H1 (cell line): ENCODE measurements at regions not wholly inside any gene's neighbourhood (a gene's known extent, or its start where the extent isn't known, plus 50 kb on each side); places are given as distances from the start of the nearest gene placed in this dataset.

ENCODE experiments used
- BRCA1 ChIP-seq: IDR thresholded peaks from 2 replicates; pipeline ENCODE4 v1.6.1; 2012; ENCODE audit warnings: low read depth, low read length, improper control_type of control experiment
- RAD21 ChIP-seq, 2 experiments: IDR thresholded peaks in 1 of 2; conservative IDR thresholded peaks in 1 of 2; 2 replicates each; pipeline ENCODE4 v1.6.1; 2011; ENCODE audit warnings: low read depth in 2 of 2, low read length in 2 of 2, improper control_type of control experiment in 1 of 2, inconsistent platforms in 1 of 2, mild to moderate bottlenecking in 1 of 2, moderate library complexity in 1 of 2
- SIX5 ChIP-seq: IDR thresholded peaks from 2 replicates; pipeline ENCODE4 v1.6.1; 2011; ENCODE audit warnings: mild to moderate bottlenecking, low read depth, low read length
- TF ChIP-seq, protein P1 (sequence below): IDR thresholded peaks from 2 replicates; pipeline ENCODE4 v1.6.1; 2011; ENCODE audit warnings: low read depth, mild to moderate bottlenecking, low read length; ENCODE audit not compliant: insufficient read depth
- TF ChIP-seq, protein P2 (sequence below), 3 experiments: IDR thresholded peaks; 1 replicate in 2 of 3; 2 replicates in 1 of 3; pipeline versions ENCODE4 v1.5.1 to v1.6.1; 2011; ENCODE audit warnings: low read length in 3 of 3, mild to moderate bottlenecking in 3 of 3, inconsistent platforms in 2 of 3, low read depth in 1 of 3, moderate library complexity in 1 of 3; ENCODE audit not compliant: insufficient read depth in 1 of 3; ENCODE audit errors: control extremely low read depth in 1 of 3

DNA sequence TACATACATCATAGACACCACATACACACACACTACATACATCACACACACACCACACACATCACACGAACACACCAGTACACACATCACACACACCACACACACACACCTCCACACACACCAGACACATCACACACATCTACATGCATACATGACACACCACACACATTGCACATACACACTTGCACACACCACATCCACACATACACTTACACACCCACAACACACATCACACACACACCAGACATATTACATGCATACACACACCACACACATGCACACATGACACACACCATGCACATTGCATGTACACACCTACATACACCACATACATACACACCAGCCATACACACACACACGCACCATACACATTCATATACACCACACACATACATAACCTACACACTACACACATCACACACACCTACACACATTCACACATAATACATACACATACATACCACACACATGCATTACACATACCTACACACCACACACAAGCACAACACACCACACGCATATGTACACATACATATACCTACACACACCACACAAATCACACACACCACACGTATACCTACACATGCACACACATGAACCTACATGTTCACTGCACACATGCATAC lies 156.5 kb downstream of the NDUFA10 start:
- TF ChIP-seq, protein P1, sequence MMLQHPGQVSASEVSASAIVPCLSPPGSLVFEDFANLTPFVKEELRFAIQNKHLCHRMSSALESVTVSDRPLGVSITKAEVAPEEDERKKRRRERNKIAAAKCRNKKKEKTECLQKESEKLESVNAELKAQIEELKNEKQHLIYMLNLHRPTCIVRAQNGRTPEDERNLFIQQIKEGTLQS, result no peak
- TF ChIP-seq, protein P2, sequence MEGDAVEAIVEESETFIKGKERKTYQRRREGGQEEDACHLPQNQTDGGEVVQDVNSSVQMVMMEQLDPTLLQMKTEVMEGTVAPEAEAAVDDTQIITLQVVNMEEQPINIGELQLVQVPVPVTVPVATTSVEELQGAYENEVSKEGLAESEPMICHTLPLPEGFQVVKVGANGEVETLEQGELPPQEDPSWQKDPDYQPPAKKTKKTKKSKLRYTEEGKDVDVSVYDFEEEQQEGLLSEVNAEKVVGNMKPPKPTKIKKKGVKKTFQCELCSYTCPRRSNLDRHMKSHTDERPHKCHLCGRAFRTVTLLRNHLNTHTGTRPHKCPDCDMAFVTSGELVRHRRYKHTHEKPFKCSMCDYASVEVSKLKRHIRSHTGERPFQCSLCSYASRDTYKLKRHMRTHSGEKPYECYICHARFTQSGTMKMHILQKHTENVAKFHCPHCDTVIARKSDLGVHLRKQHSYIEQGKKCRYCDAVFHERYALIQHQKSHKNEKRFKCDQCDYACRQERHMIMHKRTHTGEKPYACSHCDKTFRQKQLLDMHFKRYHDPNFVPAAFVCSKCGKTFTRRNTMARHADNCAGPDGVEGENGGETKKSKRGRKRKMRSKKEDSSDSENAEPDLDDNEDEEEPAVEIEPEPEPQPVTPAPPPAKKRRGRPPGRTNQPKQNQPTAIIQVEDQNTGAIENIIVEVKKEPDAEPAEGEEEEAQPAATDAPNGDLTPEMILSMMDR (IDR thresholded peaks at IDR 0.05; ENCODE audit: control extremely low read depth in 1 of 3, insufficient read depth in 1 of 3, low read depth in 1 of 3, low read length in 3 of 3), result no peak
- no peak for TF ChIP-seq RAD21 (IDR thresholded peaks at IDR 0.05 in 1 of 2, conservative IDR thresholded peaks at IDR 0.05 in 1 of 2; ENCODE audit: low read depth in 2 of 2, low read length in 2 of 2)
- no peak for TF ChIP-seq SIX5
- TF ChIP-seq BRCA1, result no peak
